GM12878 (cell line): ENCODE measurements at regions not wholly inside any gene's neighbourhood (a gene's known extent, or its start where the extent isn't known, plus 50 kb on each side); places are given as distances from the start of the nearest gene placed in this dataset.

ENCODE experiments used
- ATAC-seq: fragments of 200-7000 bp; cut with Tn5 transposase; 3 replicates; pipeline ENCODE4 v1.9.1; 2020; ENCODE audit warnings: mild to moderate bottlenecking, moderate library complexity
- BruUV-seq: library from RNA; stranded (reverse); fragments of 400-500 nt; replicated peaks from 2 replicates; lab custom pipeline; 2021; lab: Mats Ljungman, UMichigan
- CTCF ChIA-PET: fragments of 300-600 bp; sonication (Branson Sonifier 250); formaldehyde crosslinking; extraction: SDS; loops from one replicate; lab custom pipeline; 2021; ENCODE audit warnings: inconsistent platforms; lab: Yijun Ruan, JAX
- POLR2A ChIA-PET: fragments of 350-600 bp; formaldehyde crosslinking; extraction: SDS; loops from one replicate; lab custom pipeline; 2021; ENCODE audit warnings: inconsistent platforms; lab: Charles Lee
- RAD21 ChIA-PET: fragments of 300-600 bp; sonication (Branson Sonifier 250); formaldehyde crosslinking; loops from one replicate; lab custom pipeline; 2023; ENCODE audit warnings: antibody characterized with exemption; ENCODE audit not compliant: unreplicated experiment; lab: Charles Lee
- SMC1A ChIA-PET: fragments of 300-600 bp; sonication (Branson Sonifier 250); formaldehyde crosslinking; loops from one replicate; lab custom pipeline; 2023; ENCODE audit not compliant: unreplicated experiment, uncharacterized antibody; lab: Charles Lee
- DNase-seq: peaks from one replicate; pipeline ENCODE4 v3.0.0-alpha.2; 2011; ENCODE audit warnings: low read depth, low spot score
- FAIRE-seq: peaks from 3 replicates; lab custom pipeline; 2011; peaks lifted over from hg19 to GRCh38; lab: Jason Lieb, UNC
- H2AFZ ChIP-seq: 2 replicates; pipeline ENCODE4 v1.6.0; 2011; ENCODE audit warnings: low read depth, low read length, control low read depth; ENCODE audit not compliant: control insufficient read depth
- H3K27ac ChIP-seq: 2 replicates; pipeline ENCODE4 v1.5.1; 2011; ENCODE audit warnings: control low read depth; ENCODE audit not compliant: control insufficient read depth, insufficient read depth
- H3K27me3 ChIP-seq, 2 experiments: replicated peaks in 1 of 2; 2 replicates each; pipeline versions ENCODE4 v1.6.0 to v1.6.1; 2011; ENCODE audit warnings: low read length in 1 of 2; ENCODE audit not compliant: control insufficient read depth in 2 of 2, insufficient read depth in 2 of 2
- H3K36me3 ChIP-seq, 2 experiments: 2 replicates each; pipeline ENCODE4 v1.5.1; 2011; ENCODE audit warnings: low read length in 1 of 2; ENCODE audit not compliant: control insufficient read depth in 2 of 2, insufficient read depth in 2 of 2
- H3K4me1 ChIP-seq: 2 replicates; pipeline ENCODE4 v1.6.1; 2011; ENCODE audit warnings: mild to moderate bottlenecking, low read length, moderate library complexity, mixed read lengths; ENCODE audit not compliant: control insufficient read depth, insufficient read depth
- H3K4me2 ChIP-seq: 2 replicates; pipeline ENCODE4 v1.6.0; 2011; ENCODE audit warnings: control low read depth; ENCODE audit not compliant: control insufficient read depth, insufficient read depth
- H3K4me3 ChIP-seq: fragments of 200-600 bp; sonication (generic); 2 replicates; pipeline ENCODE4 v1.5.1; 2016
- H3K79me2 ChIP-seq: 2 replicates; pipeline ENCODE4 v1.6.0; 2011; ENCODE audit warnings: low read length; ENCODE audit not compliant: control insufficient read depth, insufficient read depth
- H3K9ac ChIP-seq: 2 replicates; pipeline ENCODE4 v1.8.0; 2011; ENCODE audit warnings: low read length, control low read depth, mixed read lengths; ENCODE audit not compliant: control insufficient read depth, insufficient read depth
- H3K9me3 ChIP-seq: replicated peaks from 3 replicates; pipeline ENCODE4 v1.5.1; 2011; ENCODE audit warnings: mild to moderate bottlenecking, low read length; ENCODE audit not compliant: control insufficient read depth, insufficient read depth
- H4K20me1 ChIP-seq: 2 replicates; pipeline ENCODE4 v1.6.0; 2011; ENCODE audit not compliant: control insufficient read depth, insufficient read depth
- CHD4 ChIP-seq: fragments of 200-600 bp; sonication (generic); IDR thresholded peaks from 2 replicates; pipeline ENCODE4 v1.6.1; 2016; ENCODE audit warnings: mild to moderate bottlenecking
- CTCF ChIP-seq, 3 experiments: IDR thresholded peaks in 2 of 3; conservative IDR thresholded peaks in 1 of 3; 2 replicates each; pipeline ENCODE4 v1.5.1; 2011; ENCODE audit warnings: low read depth in 3 of 3, low read length in 3 of 3, mild to moderate bottlenecking in 3 of 3, control low read depth in 2 of 3, moderate library complexity in 2 of 3, inconsistent platforms in 1 of 3, mixed read lengths in 1 of 3; ENCODE audit not compliant: control insufficient read depth in 2 of 3, insufficient read depth in 1 of 3; ENCODE audit errors: extremely low read depth in 1 of 3
- IRF5 ChIP-seq: fragments of 450-650 bp; IDR thresholded peaks from 2 replicates; pipeline ENCODE4 v1.6.1; 2017; ENCODE audit warnings: borderline replicate concordance
- KAT2A ChIP-seq: conservative IDR thresholded peaks from 2 replicates; pipeline ENCODE4 v1.6.1; 2011; ENCODE audit warnings: low read depth, low read length; ENCODE audit not compliant: control insufficient read depth
- RAD21 ChIP-seq: IDR thresholded peaks from 2 replicates; pipeline ENCODE4 v1.6.1; 2011; ENCODE audit warnings: mild to moderate bottlenecking, low read depth, low read length, moderate library complexity; ENCODE audit not compliant: insufficient read depth
- SMC3 ChIP-seq: IDR thresholded peaks from 2 replicates; pipeline ENCODE4 v1.6.1; 2011; ENCODE audit warnings: low read length, improper control_type of control experiment, borderline replicate concordance
- WGBS: methylation state at CpG from one replicate; pipeline ENCODE4 v1.1.6; 2016; ENCODE audit warnings: low lambda C conversion rate; ENCODE audit not compliant: insufficient replicate concordance, insufficient coverage; ENCODE audit errors: missing lambda C conversion rate; 5-methylcytosine and 5-hydroxymethylcytosine counted together
- in situ Hi-C: fragments of 300-500 bp; cut with MboI; formaldehyde crosslinking; loops from 9 replicates; pipeline ENCODE4 v1.14.3; 2018; ENCODE audit warnings: mixed read lengths
- intact Hi-C: fragments of 100-400 bp; cut with micrococcal nuclease; formaldehyde crosslinking; loops from one replicate; pipeline ENCODE4 v1.14.2; 2022; ENCODE audit not compliant: unreplicated experiment

- TF ChIP-seq RAD21 = no peak
- TF ChIP-seq KAT2A = no peak
- TF ChIP-seq IRF5 = no peak
Observed at GRCh38 chr6:44629636-44630035, 242.1 kb downstream of the CDC5L start (continued).

- no peaks in the 10 kb centered on the region for H3K9me3 ChIP-seq
- no peak for DNase-seq
- ChIA-PET SMC1A (interaction anchor here (0.7 to 1.7 kb wide), 6 partner anchors 23 to 1292 kb away, joined by 3 to 10 read pairs (median 4); no protein-coding TSS in a partner anchor), RAD21 (interaction anchor here (0.6 to 3.1 kb wide), 13 partner anchors 16 to 1460 kb away, joined by 3 to 20 read pairs (median 3); partner anchors contain the start of gene SUPT3H), POLR2A (interaction anchor here (0.6 kb wide), 1 partner anchor 1070 kb away, joined by 4 read pairs; no protein-coding TSS in a partner anchor), CTCF (interaction anchor here (0.5 to 3.4 kb wide), 17 partner anchors 9 to 1292 kb away, joined by 3 to 25 read pairs (median 4); no protein-coding TSS in a partner anchor)
- H3K4me1 ChIP-seq = no peaks in the 10 kb centered on the region
- H3K27ac ChIP-seq = no peak overlapping the region
- WGBS = 11% methylated on average over 10 of the region's 10 CpGs
- H4K20me1 ChIP-seq = no peaks in the 10 kb centered on the region
- no peak overlapping the region for H2AFZ ChIP-seq
- no peak for FAIRE-seq
- peaks cover 1 to 3% of the 10 kb centered on the region in 2 experiments; a peak in 2 of 4 replicates for H3K27me3 ChIP-seq
- no peak for TF ChIP-seq CHD4
- TF ChIP-seq SMC3 = peak; percentile 49; the same call in 1 of the 2 replicates
- TF ChIP-seq CTCF (IDR thresholded peaks at IDR 0.05 in 2 of 3, conservative IDR thresholded peaks at IDR 0.05 in 1 of 3; ENCODE audit: control insufficient read depth in 2 of 3, extremely low read depth in 1 of 3, insufficient read depth in 1 of 3, low read depth in 3 of 3, low read length in 3 of 3) = peak; percentile 33 to 59 (median 49); a peak in 5 of 6 replicates
- TF ChIP-seq RAD21 = peak; percentile 36; the same call in 1 of the 2 replicates
- H3K4me3 ChIP-seq = no peak overlapping the region
- peak; percentile 88 for ATAC-seq
- H3K9ac ChIP-seq = no peak overlapping the region
- intact Hi-C loops (loop anchor here (10.0 kb wide), 1 partner anchor 784 kb away; no protein-coding TSS in a partner anchor), in situ Hi-C loops (no loop called here)
- no TSS peak for BruUV-seq
- no peak overlapping the region for H3K4me2 ChIP-seq
- no peaks in the 10 kb centered on the region for H3K36me3 ChIP-seq
- H3K79me2 ChIP-seq = no peaks in the 10 kb centered on the region
Observed at GRCh38 chr6:44630125-44631028, 242.9 kb downstream of the CDC5L start.
